Endothelial cell of umbilical vein (primary cell): ENCODE measurements at regions not wholly inside any gene's neighbourhood (a gene's known extent, or its start where the extent isn't known, plus 50 kb on each side); places are given as distances from the start of the nearest gene placed in this dataset.

ENCODE experiments used
- BruUV-seq: library from RNA; stranded (reverse); fragments of 400-500 nt; replicated peaks from 2 replicates; lab custom pipeline; 2021; lab: Mats Ljungman, UMichigan
- CTCF ChIA-PET: fragments of 300-600, 350-600 bp; sonication (Branson Sonifier 250); formaldehyde crosslinking; loops from one replicate; lab custom pipeline; 2021; ENCODE audit warnings: antibody characterized with exemption, inconsistent platforms; lab: Charles Lee
- POLR2A ChIA-PET: fragments of 300-600, 350-600 bp; sonication (Branson Sonifier 250); formaldehyde crosslinking; loops from one replicate; lab custom pipeline; 2021; ENCODE audit warnings: antibody characterized with exemption, inconsistent platforms; lab: Charles Lee
- DNase-seq: peaks from one replicate; pipeline ENCODE4 v3.0.0-alpha.2; 2011; ENCODE audit warnings: low read depth, low spot score
- FAIRE-seq: peaks from 2 replicates; lab custom pipeline; 2011; peaks lifted over from hg19 to GRCh38; lab: Jason Lieb, UNC
- H2AFZ ChIP-seq: 2 replicates; pipeline ENCODE4 v1.6.0; 2012; ENCODE audit warnings: low read depth, low read length, control low read depth, inconsistent platforms
- H3K27ac ChIP-seq: 2 replicates; pipeline ENCODE4 v1.5.1; 2011; ENCODE audit warnings: low read depth, mild to moderate bottlenecking, control low read depth, low read length, moderate library complexity; ENCODE audit not compliant: insufficient read depth
- H3K27me3 ChIP-seq, 2 experiments: 2 replicates each; pipeline versions ENCODE4 v1.6.0 to v1.6.1; 2011; ENCODE audit warnings: low read length in 2 of 2, mixed read lengths in 1 of 2; ENCODE audit not compliant: control insufficient read depth in 2 of 2, insufficient read depth in 2 of 2
- H3K36me3 ChIP-seq, 2 experiments: 2 replicates in 1 of 2; 3 replicates in 1 of 2; pipeline ENCODE4 v1.5.1; 2011; ENCODE audit warnings: low read length in 2 of 2, mild to moderate bottlenecking in 1 of 2, moderate library complexity in 1 of 2; ENCODE audit not compliant: control insufficient read depth in 2 of 2, insufficient read depth in 2 of 2; ENCODE audit errors: extremely low read depth in 1 of 2
- H3K4me1 ChIP-seq: 3 replicates; pipeline ENCODE4 v1.5.1; 2011; ENCODE audit warnings: mild to moderate bottlenecking, low read length; ENCODE audit not compliant: control insufficient read depth, insufficient read depth; ENCODE audit errors: extremely low read depth
- H3K4me2 ChIP-seq: 2 replicates; pipeline ENCODE4 v1.6.1; 2011; ENCODE audit warnings: low read length, control low read depth, mixed read lengths; ENCODE audit not compliant: insufficient read depth
- H3K4me3 ChIP-seq, 3 experiments: fragments of 200-600 bp in 1 of 3; sonication (generic), shearing (Covaris generic) in 1 of 3; replicated peaks in 1 of 3; 2 replicates each; pipeline ENCODE4 v1.5.1; 2011 to 2016; ENCODE audit warnings: control low read depth in 3 of 3, low read length in 3 of 3, mild to moderate bottlenecking in 2 of 3, inconsistent platforms in 1 of 3, low read depth in 1 of 3, moderate library complexity in 1 of 3; ENCODE audit not compliant: insufficient read depth in 1 of 3
- H3K79me2 ChIP-seq: 2 replicates; pipeline ENCODE4 v1.6.0; 2012; ENCODE audit warnings: low read length, inconsistent platforms; ENCODE audit not compliant: control insufficient read depth, insufficient read depth
- H3K9ac ChIP-seq: replicated peaks from 2 replicates; pipeline ENCODE3; 2011; ENCODE audit warnings: low read length, control low read depth; ENCODE audit not compliant: insufficient read depth; ENCODE audit errors: extremely low read depth
- H3K9me1 ChIP-seq: replicated peaks from 3 replicates; pipeline ENCODE4 v1.6.0; 2011; ENCODE audit warnings: mild to moderate bottlenecking, low read length; ENCODE audit not compliant: control insufficient read depth, insufficient read depth; ENCODE audit errors: extremely low read depth
- H3K9me3 ChIP-seq: replicated peaks from 2 replicates; pipeline ENCODE4 v1.5.1; 2012; ENCODE audit warnings: low read length, inconsistent platforms; ENCODE audit not compliant: control insufficient read depth, insufficient read depth
- H4K20me1 ChIP-seq: replicated peaks from 2 replicates; pipeline ENCODE3; 2011; ENCODE audit warnings: mild to moderate bottlenecking, low read length; ENCODE audit not compliant: control insufficient read depth, insufficient read depth; ENCODE audit errors: extremely low read depth
- EZH2 ChIP-seq: IDR thresholded peaks from 2 replicates; pipeline ENCODE4 v1.6.1; 2012; ENCODE audit warnings: borderline replicate concordance, low read depth, mild to moderate bottlenecking, moderate library complexity, low read length, inconsistent platforms; ENCODE audit not compliant: severe bottlenecking
- FOS ChIP-seq: IDR thresholded peaks from 2 replicates; pipeline ENCODE4 v1.6.1; 2011; ENCODE audit warnings: mild to moderate bottlenecking, low read length, moderate library complexity, borderline replicate concordance; ENCODE audit not compliant: insufficient read depth
- GATA2 ChIP-seq: IDR thresholded peaks from 2 replicates; pipeline ENCODE4 v1.7.0; 2011; ENCODE audit warnings: low read depth, mild to moderate bottlenecking, moderate library complexity, mixed read lengths, low read length; ENCODE audit not compliant: insufficient read length, insufficient read depth
- JUN ChIP-seq: IDR thresholded peaks from 2 replicates; pipeline ENCODE4 v1.6.1; 2011; ENCODE audit warnings: borderline replicate concordance, low read depth; ENCODE audit not compliant: insufficient read length, insufficient read depth
- MYC ChIP-seq: IDR thresholded peaks from one replicate; pipeline ENCODE4 v1.6.1; 2011; ENCODE audit warnings: mild to moderate bottlenecking, low read depth, low read length
- POLR2A ChIP-seq: IDR thresholded peaks from 2 replicates; pipeline ENCODE4 v1.6.1; 2012; ENCODE audit warnings: low read depth, mild to moderate bottlenecking, control low read depth, low read length
- POLR2AphosphoS5 ChIP-seq: IDR thresholded peaks from 2 replicates; pipeline ENCODE4 v1.6.1; 2012; ENCODE audit warnings: low read depth, mild to moderate bottlenecking, control low read depth, low read length, moderate library complexity; ENCODE audit not compliant: insufficient read depth
- dilution Hi-C: fragments of 300-500 bp; cut with MboI; formaldehyde crosslinking; loops from one replicate; pipeline ENCODE4 v1.15.0; 2019; ENCODE audit warnings: low sequenced_read_pairs; ENCODE audit not compliant: extremely low pct_ligation_motif_present
- intact Hi-C: fragments of 100-400 bp; cut with micrococcal nuclease; formaldehyde crosslinking; loops from one replicate; pipeline ENCODE4 v1.10.0; 2022
- TF ChIP-seq, protein P1 (sequence below): IDR thresholded peaks from 2 replicates; pipeline ENCODE4 v1.6.1; 2011; ENCODE audit not compliant: insufficient read depth, insufficient read length
- TF ChIP-seq, protein P2 (sequence below), 2 donors: IDR thresholded peaks; 1 replicate in 1 of 2; 2 replicates in 1 of 2; pipeline ENCODE4 v1.5.1; 2011; ENCODE audit warnings: low read length in 2 of 2, mild to moderate bottlenecking in 2 of 2, moderate library complexity in 2 of 2, control low read depth in 1 of 2, inconsistent platforms in 1 of 2, low read depth in 1 of 2; ENCODE audit not compliant: insufficient read depth in 1 of 2; ENCODE audit errors: extremely low read depth in 1 of 2

DNA sequence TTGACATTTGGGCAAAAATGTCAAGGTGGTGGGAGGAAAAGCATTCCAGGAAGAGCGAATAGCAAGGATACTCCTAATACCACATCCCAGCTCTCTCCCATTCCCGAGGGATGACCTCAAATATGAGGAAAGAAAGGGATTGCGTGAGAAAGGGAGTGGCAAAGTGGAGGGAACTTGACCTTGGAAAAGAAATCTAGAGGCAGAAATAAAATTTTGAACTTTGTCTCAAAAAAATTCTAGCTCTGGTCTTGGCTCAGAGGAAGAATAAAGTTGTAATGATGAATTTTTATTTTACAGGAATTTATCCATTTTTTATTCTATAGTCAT lies 127.8 kb downstream of the TBX19 start:
- no TSS peak for BruUV-seq
- CTCF ChIA-PET = interaction anchor here (1.7 kb wide), 1 partner anchor 12 kb away, joined by 6 read pairs; no protein-coding TSS in a partner anchor

More for the DNA sequence above, 127.8 kb downstream of the TBX19 start:
- POLR2A ChIA-PET = no interaction called here
- FAIRE-seq (no peak), DNase-seq (no peak)
- Histone ChIP-seq H4K20me1 (no peaks in the 10 kb centered on the region), H3K9me3 (no peaks in the 10 kb centered on the region), H3K27me3 (peaks cover 0 to 1% of the 10 kb centered on the region in 2 experiments), H3K27ac (no peak overlapping the region), H3K9ac (no peak overlapping the region), H3K4me2 (no peak overlapping the region), H3K79me2 (no peaks in the 10 kb centered on the region), H3K36me3 (no peaks in the 10 kb centered on the region), H3K9me1 (no peaks in the 10 kb centered on the region), H3K4me3 (no peak overlapping the region), H3K4me1 (no peaks in the 10 kb centered on the region), H2AFZ (no peak overlapping the region)
- no peak for TF ChIP-seq GATA2
- no peak for TF ChIP-seq EZH2
- TF ChIP-seq, protein P1, sequence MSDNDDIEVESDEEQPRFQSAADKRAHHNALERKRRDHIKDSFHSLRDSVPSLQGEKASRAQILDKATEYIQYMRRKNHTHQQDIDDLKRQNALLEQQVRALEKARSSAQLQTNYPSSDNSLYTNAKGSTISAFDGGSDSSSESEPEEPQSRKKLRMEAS = no peak
- TF ChIP-seq POLR2AphosphoS5 = no peak
- TF ChIP-seq, protein P2, sequence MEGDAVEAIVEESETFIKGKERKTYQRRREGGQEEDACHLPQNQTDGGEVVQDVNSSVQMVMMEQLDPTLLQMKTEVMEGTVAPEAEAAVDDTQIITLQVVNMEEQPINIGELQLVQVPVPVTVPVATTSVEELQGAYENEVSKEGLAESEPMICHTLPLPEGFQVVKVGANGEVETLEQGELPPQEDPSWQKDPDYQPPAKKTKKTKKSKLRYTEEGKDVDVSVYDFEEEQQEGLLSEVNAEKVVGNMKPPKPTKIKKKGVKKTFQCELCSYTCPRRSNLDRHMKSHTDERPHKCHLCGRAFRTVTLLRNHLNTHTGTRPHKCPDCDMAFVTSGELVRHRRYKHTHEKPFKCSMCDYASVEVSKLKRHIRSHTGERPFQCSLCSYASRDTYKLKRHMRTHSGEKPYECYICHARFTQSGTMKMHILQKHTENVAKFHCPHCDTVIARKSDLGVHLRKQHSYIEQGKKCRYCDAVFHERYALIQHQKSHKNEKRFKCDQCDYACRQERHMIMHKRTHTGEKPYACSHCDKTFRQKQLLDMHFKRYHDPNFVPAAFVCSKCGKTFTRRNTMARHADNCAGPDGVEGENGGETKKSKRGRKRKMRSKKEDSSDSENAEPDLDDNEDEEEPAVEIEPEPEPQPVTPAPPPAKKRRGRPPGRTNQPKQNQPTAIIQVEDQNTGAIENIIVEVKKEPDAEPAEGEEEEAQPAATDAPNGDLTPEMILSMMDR (IDR thresholded peaks at IDR 0.05; ENCODE audit: extremely low read depth in 1 of 2, insufficient read depth in 1 of 2, low read depth in 1 of 2, low read length in 2 of 2) = no peak
- no peak for TF ChIP-seq MYC
- TF ChIP-seq POLR2A = no peak
- no peak for TF ChIP-seq JUN
- no peak for TF ChIP-seq FOS
- dilution Hi-C loops (no loop called here), intact Hi-C loops (no loop called here)
